SK-N-MC (cell line): ENCODE measurements at regions not wholly inside any gene's neighbourhood (a gene's known extent, or its start where the extent isn't known, plus 50 kb on each side); places are given as distances from the start of the nearest gene placed in this dataset.

Experiments
- DNase-seq: peaks from one replicate; pipeline ENCODE4 v3.0.0-alpha.2; 2011; ENCODE audit warnings: low read depth, low spot score
- H3K27ac ChIP-seq: fragments of 200-600 bp; sonication (generic); 2 replicates; pipeline ENCODE4 v1.5.1; 2016; ENCODE audit warnings: mixed run types
- H3K36me3 ChIP-seq: fragments of 200-600 bp; sonication (generic); 2 replicates; pipeline ENCODE4 v1.6.1; 2017; ENCODE audit warnings: antibody characterized with exemption, low read length, mixed read lengths; ENCODE audit not compliant: insufficient read depth
- H3K4me3 ChIP-seq: fragments of 200-600 bp; sonication (generic); 2 replicates; pipeline ENCODE4 v1.5.1; 2016
- H3K9ac ChIP-seq: fragments of 200-600 bp; sonication (generic); 2 replicates; pipeline ENCODE4 v1.8.0; 2017; ENCODE audit warnings: mixed run types, mixed read lengths; ENCODE audit not compliant: insufficient read length
- H3K9me3 ChIP-seq: fragments of 200-600 bp; sonication (generic); 2 replicates; pipeline ENCODE4 v1.6.1; 2017; ENCODE audit warnings: low read depth, mild to moderate bottlenecking, antibody characterized with exemption, low read length, moderate library complexity, mixed read lengths
- EZH2 ChIP-seq: fragments of 200-600 bp; sonication (generic); IDR thresholded peaks from one replicate; pipeline ENCODE4 v1.6.1; 2017; ENCODE audit warnings: antibody characterized with exemption
- FOXP2 ChIP-seq: optimal IDR thresholded peaks from 2 replicates; pipeline ENCODE3; 2011; ENCODE audit warnings: mild to moderate bottlenecking, moderate library complexity; ENCODE audit not compliant: insufficient read depth; ENCODE audit errors: extremely low read length, control extremely low read depth
- POLR2AphosphoS5 ChIP-seq: IDR thresholded peaks from 2 replicates; pipeline ENCODE4 v1.6.1; 2012; ENCODE audit warnings: mild to moderate bottlenecking, low read depth, low read length, borderline replicate concordance

GRCh38 chr5:122584411-122585300 lies 190.2 kb upstream of the SNX2 start:
- TF ChIP-seq EZH2 (no peak), POLR2AphosphoS5 (no peak), FOXP2 (no peak)
- no peaks in the 10 kb centered on the region for H3K36me3 ChIP-seq
- no peaks in the 10 kb centered on the region for H3K9me3 ChIP-seq
- no peak overlapping the region for H3K9ac ChIP-seq
- H3K27ac ChIP-seq = no peak overlapping the region
- no peak overlapping the region for H3K4me3 ChIP-seq
- no peak for DNase-seq

GRCh38 chr5:122585371-122585770 lies 189.5 kb upstream of the SNX2 start:
- Histone ChIP-seq H3K27ac (no peak overlapping the region), H3K4me3 (no peak overlapping the region), H3K9ac (no peak overlapping the region), H3K9me3 (no peaks in the 10 kb centered on the region), H3K36me3 (no peaks in the 10 kb centered on the region)
- DNase-seq = no peak
- TF ChIP-seq POLR2AphosphoS5 (no peak), FOXP2 (no peak), EZH2 (no peak)

- TF ChIP-seq POLR2AphosphoS5 = no peak
- TF ChIP-seq EZH2 = no peak
- TF ChIP-seq FOXP2 = no peak
- H3K9me3 ChIP-seq = no peaks in the 10 kb centered on the region
- H3K9ac ChIP-seq = no peak overlapping the region
- H3K36me3 ChIP-seq = no peaks in the 10 kb centered on the region
- H3K4me3 ChIP-seq = no peak overlapping the region
- no peak overlapping the region for H3K27ac ChIP-seq
- DNase-seq = no peak
Measured at GRCh38 chr5:122586351-122586750, 188.5 kb upstream of the SNX2 start.

GRCh38 chr5:122591828-122592227 lies 183.1 kb upstream of the SNX2 start:
- Histone ChIP-seq H3K9ac (no peak overlapping the region), H3K9me3 (no peaks in the 10 kb centered on the region), H3K4me3 (no peak overlapping the region), H3K36me3 (no peaks in the 10 kb centered on the region), H3K27ac (no peak overlapping the region)
- DNase-seq = no peak
- TF ChIP-seq EZH2 (no peak), POLR2AphosphoS5 (no peak), FOXP2 (no peak)

GRCh38 chr5:122599000-122599399 lies 175.9 kb upstream of the SNX2 start:
- no peaks in the 10 kb centered on the region for H3K9me3 ChIP-seq
- H3K27ac ChIP-seq = no peak overlapping the region
- H3K36me3 ChIP-seq = no peaks in the 10 kb centered on the region
- no peak overlapping the region for H3K4me3 ChIP-seq
- H3K9ac ChIP-seq = no peak overlapping the region
- DNase-seq = no peak
- no peak for TF ChIP-seq POLR2AphosphoS5
- no peak for TF ChIP-seq FOXP2
- no peak for TF ChIP-seq EZH2

- Histone ChIP-seq H3K9me3 (no peaks in the 10 kb centered on the region), H3K27ac (no peak overlapping the region), H3K9ac (no peak overlapping the region), H3K36me3 (no peaks in the 10 kb centered on the region), H3K4me3 (no peak overlapping the region)
- no peak for DNase-seq
- no peak for TF ChIP-seq POLR2AphosphoS5
- no peak for TF ChIP-seq FOXP2
- no peak for TF ChIP-seq EZH2
Measured at GRCh38 chr5:122600924-122601323, 174.0 kb upstream of the SNX2 start.

- Histone ChIP-seq H3K9ac (no peak overlapping the region), H3K27ac (no peak overlapping the region), H3K9me3 (no peaks in the 10 kb centered on the region), H3K36me3 (no peaks in the 10 kb centered on the region), H3K4me3 (no peak overlapping the region)
- no peak for DNase-seq
- no peak for TF ChIP-seq FOXP2
- TF ChIP-seq EZH2 = no peak
- no peak for TF ChIP-seq POLR2AphosphoS5
Measured at GRCh38 chr5:122602700-122603099, 172.2 kb upstream of the SNX2 start.

- Histone ChIP-seq H3K4me3 (no peak overlapping the region), H3K36me3 (no peaks in the 10 kb centered on the region), H3K9ac (no peak overlapping the region), H3K9me3 (no peaks in the 10 kb centered on the region), H3K27ac (no peak overlapping the region)
- TF ChIP-seq FOXP2 (no peak), EZH2 (no peak), POLR2AphosphoS5 (no peak)
- DNase-seq = no peak
Measured at GRCh38 chr5:122605236-122605635, 169.6 kb upstream of the SNX2 start.

- TF ChIP-seq POLR2AphosphoS5 (no peak), EZH2 (no peak), FOXP2 (no peak)
- Histone ChIP-seq H3K9me3 (no peaks in the 10 kb centered on the region), H3K4me3 (no peak overlapping the region), H3K36me3 (no peaks in the 10 kb centered on the region), H3K27ac (no peak overlapping the region), H3K9ac (no peak overlapping the region)
- no peak for DNase-seq
Measured at GRCh38 chr5:122607818-122608217, 167.1 kb upstream of the SNX2 start.
